GM18505 (cell line): ENCODE measurements at regions not wholly inside any gene's neighbourhood (a gene's known extent, or its start where the extent isn't known, plus 50 kb on each side); places are given as distances from the start of the nearest gene placed in this dataset.
"Not testable (repeated sequence)": the region's sequence is repeated elsewhere in the genome, so short reads cannot be mapped to it uniquely, and the experiment has no call there.

Source experiments
- ATAC-seq: cut with Tn5 transposase; IDR thresholded peaks from one replicate; pipeline ENCODE4 v1.9.1; 2021; ENCODE audit not compliant: unreplicated experiment
- POLR2A ChIP-seq: IDR thresholded peaks from 4 replicates; pipeline ENCODE4 v1.6.1; 2011; ENCODE audit warnings: borderline replicate concordance; ENCODE audit not compliant: insufficient read depth, insufficient read length; ENCODE audit errors: extremely low read depth

GRCh38 chr18:61651880-61652268, 240.9 kb downstream of the RNF152 start:
- ATAC-seq: no peak
- TF ChIP-seq POLR2A: no peak

GRCh38 chr18:61651145-61651879, 241.5 kb downstream of the RNF152 start:
- ATAC-seq: no peak
- no peak for TF ChIP-seq POLR2A

GRCh38 chr18:61643884-61644647, 248.7 kb downstream of the RNF152 start:
- ATAC-seq: no peak
- no peak for TF ChIP-seq POLR2A

- no peak for ATAC-seq
- TF ChIP-seq POLR2A: no peak
Measured at GRCh38 chr18:61639886-61640285, 252.9 kb downstream of the RNF152 start.

GRCh38 chr18:61637905-61638595, 254.8 kb downstream of the RNF152 start:
- no peak for ATAC-seq
- no peak for TF ChIP-seq POLR2A

GRCh38 chr18:61637319-61637718, 255.5 kb downstream of the RNF152 start:
- TF ChIP-seq POLR2A: no peak
- no peak for ATAC-seq

- ATAC-seq: peak; percentile 55
- TF ChIP-seq POLR2A: no peak
Measured at GRCh38 chr18:61635901-61636528, 256.8 kb downstream of the RNF152 start.

- TF ChIP-seq POLR2A: no peak
- ATAC-seq: no peak
Measured at GRCh38 chr18:61628085-61628484, 264.7 kb downstream of the RNF152 start.

GRCh38 chr18:61624631-61625030, 268.2 kb downstream of the RNF152 start:
- ATAC-seq: not testable (repeated sequence)

- no peak for ATAC-seq
- no peak for TF ChIP-seq POLR2A
Measured at GRCh38 chr18:61619783-61620182, 273.0 kb downstream of the RNF152 start.

- no peak for TF ChIP-seq POLR2A
- ATAC-seq: no peak
Measured at GRCh38 chr18:61618816-61619215, 274.0 kb downstream of the RNF152 start.

- no peak for ATAC-seq
- TF ChIP-seq POLR2A: no peak
Measured at GRCh38 chr18:61616111-61616610, 276.6 kb downstream of the RNF152 start.

GRCh38 chr18:61612517-61612916, 279.3 kb downstream of the CDH20 start:
- ATAC-seq: no peak
- TF ChIP-seq POLR2A: no peak
